HG02571 (cell line): ENCODE measurements at regions not wholly inside any gene's neighbourhood (a gene's known extent, or its start where the extent isn't known, plus 50 kb on each side); places are given as distances from the start of the nearest gene placed in this dataset.

ENCODE experiments used
- ATAC-seq: cut with Tn5 transposase; IDR thresholded peaks from one replicate; pipeline ENCODE4 v1.9.1; 2021; ENCODE audit warnings: mild to moderate bottlenecking, moderate library complexity; ENCODE audit not compliant: unreplicated experiment

DNA sequence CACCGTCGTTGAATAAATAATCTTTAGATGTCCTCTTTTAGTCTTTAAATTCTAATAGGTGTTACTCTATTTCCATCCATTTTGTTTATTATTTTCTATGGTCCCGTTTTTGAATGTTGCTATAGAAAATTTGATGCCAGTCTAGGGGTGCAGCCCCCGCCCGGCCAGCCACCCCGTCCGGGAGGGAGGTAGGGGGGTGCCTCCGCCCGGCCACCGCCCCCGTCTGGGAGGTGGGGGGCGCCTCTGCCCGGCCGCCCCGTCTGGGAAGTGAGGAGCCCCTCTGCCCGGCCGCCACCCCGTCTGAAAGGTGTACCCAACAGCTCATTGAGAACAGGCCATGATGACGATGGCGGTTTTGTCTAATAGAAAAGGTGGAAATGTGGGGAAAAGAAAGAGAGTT lies 2372.2 kb upstream of the WWC1 start:
- ATAC-seq: no peak

DNA sequence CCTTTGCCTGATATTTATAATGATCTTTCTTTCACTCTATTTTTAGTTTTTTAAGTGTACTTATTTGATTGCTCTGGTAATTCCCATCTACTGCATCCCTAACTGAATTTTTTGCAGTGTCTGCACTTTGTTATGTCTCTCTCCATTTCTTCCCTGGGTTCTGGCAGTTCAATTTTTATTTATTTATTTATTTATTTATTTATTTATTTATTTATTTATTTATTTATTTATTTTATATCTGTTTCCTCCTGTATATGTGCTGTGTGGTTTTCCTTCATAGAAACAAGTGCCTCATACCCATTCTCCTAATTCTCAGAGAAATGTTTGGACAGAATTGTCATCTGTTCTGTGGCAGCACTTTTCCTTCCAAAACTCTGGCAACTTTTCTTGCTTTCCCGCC lies 2370.8 kb upstream of the WWC1 start:
- ATAC-seq: no peak

DNA sequence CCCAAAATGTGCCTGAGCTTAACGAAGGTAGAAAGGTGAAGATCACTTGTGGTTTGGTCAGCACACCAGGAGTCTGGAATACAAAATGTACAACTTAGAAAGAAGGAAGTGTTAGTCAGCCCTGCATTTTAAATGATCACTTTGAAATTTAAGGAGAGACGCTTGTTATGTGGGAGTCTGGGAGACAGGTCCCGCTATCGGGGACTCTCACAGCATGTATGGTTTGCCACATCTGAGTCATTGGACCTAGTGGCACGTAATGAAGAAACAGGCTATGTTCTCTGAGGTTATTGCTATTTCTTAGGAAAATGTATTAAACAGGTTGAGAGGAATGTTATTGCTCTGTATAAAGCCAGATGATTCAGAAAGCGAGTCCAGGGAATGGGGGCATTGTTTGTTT lies 2362.5 kb upstream of the WWC1 start:
- no peak for ATAC-seq

DNA sequence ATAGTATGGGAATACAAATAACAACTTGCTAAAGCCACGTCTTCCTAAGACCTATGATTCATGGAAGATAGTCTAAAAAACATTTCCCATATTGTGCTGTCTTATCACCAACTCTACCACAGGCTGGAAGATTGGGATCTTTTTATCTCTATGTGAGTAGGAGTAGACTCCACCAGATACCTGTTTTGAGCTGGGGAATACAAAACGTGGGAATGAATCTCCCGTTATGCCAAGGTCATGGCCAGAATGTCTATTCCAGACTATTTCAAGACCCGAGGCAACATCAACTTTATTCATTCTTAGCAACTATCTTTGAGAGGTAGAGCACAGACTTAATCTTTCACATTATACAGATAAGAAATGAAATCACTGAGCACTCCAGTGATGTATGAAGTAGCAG lies 2350.9 kb upstream of the WWC1 start:
- ATAC-seq: no peak

DNA sequence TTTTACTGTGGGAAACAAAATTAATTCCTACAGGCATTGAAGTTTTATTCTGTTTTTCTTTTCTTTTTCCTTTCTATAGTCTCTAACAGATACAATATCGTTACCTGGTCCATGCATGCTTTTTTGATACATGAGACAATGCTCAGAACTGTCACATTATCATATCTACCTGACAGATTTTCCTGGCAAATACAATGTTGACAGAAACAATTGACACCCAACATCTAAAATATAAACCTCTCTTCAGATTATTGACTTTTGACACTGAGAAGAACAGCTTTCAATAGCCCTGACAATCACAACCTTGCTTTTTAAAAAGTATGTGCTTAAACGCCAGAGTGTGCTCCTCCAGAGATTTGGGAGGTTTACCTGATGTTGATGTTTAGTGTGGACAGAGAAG lies 2334.6 kb upstream of the WWC1 start:
- no peak for ATAC-seq

DNA sequence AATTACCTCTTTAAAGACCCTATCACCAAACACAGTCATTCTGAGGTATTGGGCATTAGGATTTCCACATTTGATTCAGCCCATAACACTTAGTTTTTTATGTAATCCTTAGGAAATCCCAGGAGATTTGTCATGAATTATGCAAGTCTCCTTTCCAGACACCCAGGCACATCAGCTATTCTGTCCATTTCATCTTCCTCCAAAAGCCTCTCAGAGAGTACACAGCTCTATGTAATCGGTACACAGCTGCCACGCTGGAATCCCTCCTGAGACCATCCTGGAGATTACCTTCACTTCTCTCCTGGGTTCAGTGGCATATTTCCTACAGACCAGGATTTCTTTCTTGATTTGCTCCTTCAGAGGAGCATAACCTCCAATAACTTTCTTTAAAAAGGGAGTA lies 2309.8 kb upstream of the WWC1 start:
- no peak for ATAC-seq

DNA sequence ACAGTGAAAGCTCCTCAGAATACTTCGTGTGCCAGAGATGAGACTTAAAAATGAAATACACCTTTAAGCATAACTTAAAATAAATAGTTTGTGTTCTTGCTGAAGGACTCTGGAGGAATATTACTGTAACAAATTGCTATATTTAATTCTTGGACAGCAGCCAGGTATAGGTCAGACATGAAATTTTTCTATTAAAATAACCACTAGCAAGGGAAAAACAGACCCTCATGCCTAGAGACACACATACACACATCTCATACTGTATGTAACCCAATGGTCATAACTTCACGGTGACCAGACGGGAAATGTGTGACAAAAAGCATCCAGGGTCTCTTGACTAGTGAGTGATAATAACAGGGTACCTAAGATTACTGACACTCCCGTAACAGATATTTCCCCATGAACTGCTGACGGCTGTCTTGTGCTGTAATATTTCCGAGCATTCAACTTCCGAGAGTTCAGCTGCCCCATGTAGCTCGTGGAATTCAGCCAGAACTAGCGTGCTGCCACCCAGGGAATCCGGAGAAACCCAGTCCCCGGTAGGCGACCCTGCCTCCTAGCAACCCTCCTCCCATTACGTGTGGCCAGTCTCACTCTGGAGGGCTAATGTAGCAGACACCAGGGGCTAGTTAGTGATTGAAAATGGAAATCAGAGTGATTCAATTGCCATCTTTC lies 2295.1 kb upstream of the WWC1 start:
- no peak for ATAC-seq

DNA sequence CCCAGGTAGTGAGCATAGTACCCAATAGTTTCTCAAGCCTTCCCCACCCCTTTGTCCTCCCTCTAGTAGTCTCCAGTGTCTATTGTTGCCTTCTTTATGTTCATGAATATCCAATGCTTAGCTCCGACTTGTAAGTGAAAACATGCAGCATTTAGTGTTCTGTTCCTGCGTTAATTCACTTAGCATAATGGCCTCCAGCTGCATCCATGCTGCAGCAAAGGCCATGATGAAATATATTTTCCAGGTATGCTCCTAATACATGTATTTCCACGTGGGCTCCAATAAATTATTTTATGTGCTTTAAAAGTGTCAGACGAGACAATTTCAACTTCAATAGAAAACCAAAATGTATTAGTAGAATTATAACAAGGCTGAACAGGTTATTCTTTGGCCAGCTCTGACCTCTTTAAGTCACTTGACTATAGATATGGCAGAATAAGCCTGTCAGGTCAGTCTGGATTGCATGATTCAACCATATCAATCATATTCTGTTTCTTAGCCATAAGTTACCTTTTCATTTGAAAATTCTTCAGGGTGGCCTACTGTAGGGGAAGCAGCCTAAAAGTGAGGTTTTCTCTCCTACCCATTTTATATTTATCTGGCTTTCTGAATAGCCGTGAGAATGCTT lies 2291.6 kb upstream of the WWC1 start:
- no peak for ATAC-seq

DNA sequence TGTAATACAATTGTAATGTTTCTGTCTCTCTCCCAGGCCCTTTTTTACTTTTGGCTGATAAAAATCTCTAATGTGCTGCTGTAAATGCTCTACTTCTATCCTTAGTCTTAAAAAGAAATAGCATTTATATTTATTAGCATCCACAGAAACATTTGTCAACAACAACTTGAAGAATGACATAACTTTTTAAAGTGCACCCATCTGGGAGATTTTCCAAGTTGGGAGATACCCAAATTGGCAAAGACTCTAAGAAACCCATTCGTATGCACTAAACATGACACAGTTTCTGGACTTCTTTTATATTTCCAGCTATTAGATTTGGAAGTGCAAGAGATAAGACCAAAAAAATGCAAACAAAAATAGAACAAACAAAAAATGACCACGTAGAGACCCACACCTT lies 2287.4 kb upstream of the WWC1 start:
- no peak for ATAC-seq

DNA sequence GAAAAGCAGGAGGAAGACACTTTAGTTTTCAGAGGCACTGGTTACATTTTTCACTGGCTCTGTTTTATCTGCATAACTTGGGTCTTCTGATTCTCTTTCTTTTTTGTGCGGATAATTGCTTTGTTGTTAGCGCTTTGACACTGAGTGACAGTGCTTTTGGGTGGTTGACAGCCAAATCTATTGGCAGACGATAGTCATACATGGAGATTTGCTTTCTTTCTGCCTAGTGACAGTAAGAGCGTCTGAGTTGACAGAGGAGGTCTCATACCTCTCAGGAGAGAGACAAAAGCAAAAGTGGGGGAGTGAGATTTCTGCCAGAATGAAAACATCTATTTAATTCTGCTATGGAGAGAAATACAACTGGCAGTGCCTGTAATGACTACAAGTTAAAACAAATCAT lies 2278.0 kb upstream of the WWC1 start:
- no peak for ATAC-seq

DNA sequence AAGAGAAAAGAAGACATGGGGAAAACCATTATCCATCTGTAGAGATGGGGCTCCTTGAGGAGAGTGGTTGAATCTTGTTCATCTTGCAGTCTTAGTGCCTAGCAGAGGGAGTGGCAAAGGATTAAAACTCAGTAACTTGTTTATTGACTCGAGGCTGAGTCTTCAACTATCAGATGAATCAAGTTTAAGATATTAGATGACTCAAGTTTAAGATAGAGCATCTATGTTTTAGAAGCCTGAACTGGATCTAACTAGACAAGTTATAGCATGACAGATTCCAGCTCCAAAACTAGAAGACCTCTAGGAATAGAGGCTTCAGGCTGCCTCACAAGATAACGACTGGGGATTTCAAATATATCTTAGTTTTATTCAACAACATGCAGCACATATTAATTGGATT lies 2277.2 kb upstream of the WWC1 start:
- no peak for ATAC-seq

DNA sequence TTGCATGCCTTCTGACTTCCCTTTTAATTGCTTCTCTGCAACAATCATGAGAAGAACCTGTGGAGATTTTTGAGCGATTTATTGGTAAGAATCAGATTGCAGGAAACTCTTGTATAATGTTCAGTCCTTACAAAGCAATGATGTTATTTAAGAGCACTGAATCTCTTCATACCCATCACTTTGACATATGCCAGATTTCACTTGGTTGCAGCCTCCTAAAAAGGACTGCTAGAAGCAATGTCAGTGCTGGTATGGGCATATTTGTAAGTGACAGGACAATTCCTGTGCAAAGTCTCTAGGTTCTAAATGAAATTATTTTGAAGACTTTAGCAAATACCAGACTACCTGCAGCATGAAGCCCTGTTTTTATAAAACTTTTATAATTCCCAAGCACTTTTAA lies 2272.7 kb upstream of the WWC1 start:
- ATAC-seq: no peak

DNA sequence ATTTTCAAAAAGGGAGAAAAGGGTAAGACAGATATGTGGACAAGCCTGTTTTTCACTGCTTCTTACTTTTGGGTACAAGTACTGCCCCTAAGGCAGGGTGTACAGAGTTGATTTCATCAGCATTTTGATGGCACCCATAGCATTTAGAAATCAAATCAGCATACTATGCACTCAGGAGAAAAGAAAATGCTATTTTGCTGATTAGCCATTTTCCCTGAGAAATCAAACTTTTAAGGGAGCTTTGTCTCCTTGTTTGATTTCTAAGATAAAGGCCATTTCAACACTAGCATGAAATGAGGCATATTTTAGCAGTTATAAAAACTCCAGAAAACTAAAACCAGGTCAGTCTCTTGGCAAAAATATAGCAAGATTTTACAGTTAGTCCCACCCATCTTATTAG lies 2269.4 kb upstream of the WWC1 start:
- no peak for ATAC-seq

DNA sequence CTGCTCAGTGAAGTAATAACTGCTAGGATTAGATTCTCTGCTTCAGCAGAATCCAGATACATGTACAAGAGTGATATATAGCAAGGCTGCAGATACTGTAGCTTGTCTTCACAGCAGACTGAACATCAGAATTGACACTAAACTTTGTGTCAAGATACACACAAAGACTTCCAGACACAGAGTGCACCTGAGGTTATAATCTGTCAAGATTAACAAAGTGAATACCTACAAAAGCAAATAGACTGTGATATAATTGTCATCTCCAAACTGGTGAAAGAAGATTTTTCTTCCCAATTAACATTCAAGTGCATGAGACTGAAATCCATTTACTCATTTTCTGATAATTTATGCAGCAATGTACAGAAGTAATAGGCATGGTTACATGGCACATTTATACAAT lies 2266.5 kb upstream of the WWC1 start:
- ATAC-seq: no peak

DNA sequence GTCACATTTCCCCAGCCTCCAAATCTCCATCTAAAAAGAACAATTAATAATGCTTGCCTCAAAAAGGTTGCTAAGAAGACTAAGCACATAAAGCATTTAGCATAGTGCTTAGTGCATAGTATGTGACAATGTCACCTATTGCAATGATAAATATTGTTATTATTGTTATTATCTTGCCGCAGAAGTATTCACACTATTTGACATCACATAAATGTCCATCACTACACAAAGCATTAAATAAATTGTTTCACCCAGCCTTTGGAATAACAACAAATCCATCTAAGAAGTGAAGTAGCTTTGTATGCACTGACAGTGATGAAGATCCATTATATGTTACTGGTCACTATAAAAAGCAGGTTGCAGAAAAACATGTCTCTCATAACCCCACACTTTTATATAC lies 2263.9 kb upstream of the WWC1 start:
- ATAC-seq: no peak

DNA sequence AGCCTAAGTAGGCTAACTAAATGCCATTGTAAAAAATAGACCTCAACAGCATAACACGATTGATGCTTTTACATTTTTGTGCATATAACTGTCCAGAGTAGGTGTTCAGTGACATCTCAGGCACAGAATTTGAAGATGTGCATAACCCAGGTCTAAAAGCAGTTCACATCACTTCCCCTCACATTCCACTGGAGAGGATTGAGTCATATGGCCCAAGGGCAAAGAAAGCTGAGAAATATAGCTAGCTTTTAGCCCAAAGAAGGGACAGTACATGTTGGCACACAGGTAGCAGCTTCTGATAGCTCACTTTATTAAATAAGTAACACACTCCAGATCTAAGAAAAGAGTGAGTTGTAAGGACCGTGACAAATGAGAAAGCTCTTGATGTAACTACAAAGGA lies 2259.5 kb upstream of the WWC1 start:
- no peak for ATAC-seq

DNA sequence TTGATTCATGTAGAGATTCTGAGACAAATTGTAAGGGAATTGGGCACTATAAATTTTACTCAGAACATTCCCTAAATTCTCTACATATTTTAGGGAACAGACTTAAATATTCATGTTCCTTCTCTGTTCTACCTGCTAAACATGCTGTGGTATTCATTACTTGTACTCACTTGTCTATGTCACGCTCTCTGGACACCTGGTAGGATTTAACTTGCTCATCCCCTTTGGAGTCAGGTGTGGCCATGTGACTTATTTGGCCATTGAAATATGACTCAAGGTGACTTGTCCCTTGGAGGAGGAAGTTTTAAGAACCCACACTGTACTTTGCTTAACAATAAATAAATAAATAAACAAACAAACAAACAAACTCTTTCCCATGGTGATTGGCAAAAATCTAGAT lies 2258.8 kb upstream of the WWC1 start:
- ATAC-seq: no peak

DNA sequence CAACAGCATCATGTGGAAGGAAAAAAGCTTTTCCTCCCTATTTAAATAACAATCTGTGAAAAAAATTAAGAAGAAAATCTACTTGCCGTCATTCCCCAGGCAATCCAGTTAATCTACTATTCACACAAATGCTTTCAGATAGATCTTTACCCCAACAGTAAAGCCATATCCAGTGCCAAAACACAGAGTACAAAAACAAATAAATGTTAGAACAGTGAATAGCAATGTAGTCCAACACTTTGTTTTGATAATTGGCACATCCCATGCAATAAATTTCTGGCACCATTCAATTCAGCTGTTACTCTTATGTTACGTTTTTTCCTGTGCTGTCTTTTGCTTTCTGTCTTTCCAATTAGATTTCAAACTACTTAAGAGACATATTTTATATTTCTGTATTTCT lies 2245.5 kb upstream of the WWC1 start:
- ATAC-seq: no peak

DNA sequence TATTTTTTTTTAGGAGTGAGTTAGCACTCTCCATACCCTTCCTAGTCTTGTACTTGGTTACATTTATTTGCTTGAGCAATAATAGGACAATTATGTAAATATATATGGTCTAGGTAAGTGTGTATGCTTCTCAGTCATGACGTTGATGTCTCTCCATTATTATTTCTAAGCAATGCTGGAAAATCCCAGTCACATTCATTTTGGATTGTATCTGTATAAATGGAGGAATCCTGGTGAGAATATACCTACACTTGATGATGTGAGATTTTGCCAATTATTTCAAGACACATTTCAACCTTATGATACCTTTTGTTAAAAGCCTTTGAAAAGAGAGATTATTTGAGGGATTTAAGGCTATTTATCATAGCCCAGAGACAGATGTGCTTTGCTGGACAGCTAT lies 2244.5 kb upstream of the WWC1 start:
- no peak for ATAC-seq

DNA sequence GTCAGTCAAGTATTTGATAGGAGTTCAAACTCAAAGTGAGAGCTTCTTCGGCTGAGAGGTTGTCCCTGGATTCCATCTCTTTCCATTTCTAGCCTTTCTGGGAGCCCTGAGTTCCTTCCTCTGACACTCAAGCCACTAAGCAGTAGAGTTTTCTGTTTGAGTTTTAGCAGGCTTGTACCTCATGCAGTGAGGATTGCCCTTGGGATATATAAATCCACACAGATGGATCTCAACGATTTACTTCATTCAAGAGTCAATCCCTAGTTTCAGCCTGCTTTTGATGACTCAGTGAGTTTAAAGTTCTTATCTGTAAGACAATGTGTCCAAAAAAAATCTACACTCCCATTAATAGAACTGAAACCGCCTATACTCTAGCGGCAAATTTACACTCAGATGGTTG lies 2240.9 kb upstream of the WWC1 start:
- no peak for ATAC-seq

DNA sequence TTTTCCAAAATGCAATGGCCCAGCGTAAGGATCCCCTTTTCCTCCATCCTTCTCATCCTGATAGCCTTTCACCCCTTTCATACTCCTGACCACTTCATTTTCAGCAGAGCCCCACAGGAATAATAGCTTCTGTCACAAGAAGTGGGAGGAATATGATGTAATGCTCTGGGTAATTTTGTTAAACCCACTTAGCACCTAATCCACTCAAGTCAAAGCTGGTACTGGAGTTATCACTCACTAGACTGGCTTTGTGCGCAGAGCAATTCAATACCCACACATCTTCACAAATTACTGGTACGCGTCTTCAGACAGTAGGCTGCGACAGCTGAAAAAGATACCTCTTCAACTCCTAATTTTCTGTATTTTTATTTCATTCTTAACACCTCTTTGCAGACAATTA lies 2232.8 kb upstream of the WWC1 start:
- no peak for ATAC-seq

DNA sequence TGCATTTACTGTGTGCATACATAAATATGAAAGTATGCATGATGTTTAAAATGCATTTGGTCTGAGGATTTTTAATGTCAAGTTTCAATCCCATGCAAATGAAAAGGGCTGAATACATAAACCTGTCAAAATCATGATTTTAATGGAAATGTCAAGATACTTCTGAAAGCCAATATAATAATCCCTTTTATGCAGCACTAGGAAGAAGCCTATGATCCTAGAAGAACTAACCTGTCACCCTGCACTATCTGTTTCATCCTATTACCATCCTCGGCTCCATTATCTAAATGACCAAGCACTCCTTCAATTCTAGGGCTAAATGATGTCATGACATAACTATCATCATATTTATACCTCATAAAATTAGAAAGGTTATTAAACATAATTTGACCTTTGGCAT lies 2229.4 kb upstream of the WWC1 start:
- no peak for ATAC-seq

DNA sequence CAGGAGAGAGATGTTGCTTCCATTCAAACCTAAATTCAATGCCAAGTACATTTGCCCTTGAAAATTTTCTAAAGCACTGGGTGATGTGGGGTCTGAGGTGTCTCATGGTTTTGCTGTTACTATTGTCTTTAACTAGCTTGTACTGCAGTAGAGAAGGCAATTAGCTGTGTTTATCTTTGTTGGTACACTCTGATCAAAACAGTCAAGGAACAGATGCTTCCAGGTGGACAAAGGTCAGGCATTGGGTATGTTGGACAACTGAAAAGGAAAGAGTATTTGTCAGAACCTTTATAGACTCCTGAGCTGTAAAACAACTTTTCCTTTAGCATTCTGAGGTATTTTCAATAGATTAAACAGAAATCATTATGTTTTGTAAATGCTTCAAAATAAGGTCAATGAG lies 2228.7 kb upstream of the WWC1 start:
- ATAC-seq: no peak
